SHP77 (cell line): ENCODE measurements at regions not wholly inside any gene's neighbourhood (a gene's known extent, or its start where the extent isn't known, plus 50 kb on each side); places are given as distances from the start of the nearest gene placed in this dataset.

Experiments
- DNase-seq, 2 experiments: peaks; one replicate each; lab custom pipeline; 2025; lab: John Stamatoyannopoulos, UW

GRCh38 chr1:56189946-56190805, 389.2 kb downstream of the PLPP3 start:
- no peak for DNase-seq

GRCh38 chr1:56189454-56189853, 389.9 kb downstream of the PLPP3 start:
- DNase-seq, result no peak

GRCh38 chr1:56188855-56189254, 390.5 kb downstream of the PLPP3 start:
- DNase-seq, result no peak

GRCh38 chr1:56188221-56188620, 391.1 kb downstream of the PLPP3 start:
- no peak for DNase-seq

- DNase-seq, result no peak
Observed at GRCh38 chr1:56187405-56187804, 392.0 kb downstream of the PLPP3 start.

GRCh38 chr1:56185493-56185892, 393.9 kb downstream of the PLPP3 start:
- DNase-seq, result no peak

- DNase-seq, result no peak
Observed at GRCh38 chr1:56183151-56183550, 396.2 kb downstream of the PLPP3 start.

GRCh38 chr1:56180520-56181190, 398.7 kb downstream of the PLPP3 start:
- no peak for DNase-seq

- DNase-seq, result no peak
Observed at GRCh38 chr1:56179543-56179942, 399.8 kb downstream of the PLPP3 start.

- no peak for DNase-seq
Observed at GRCh38 chr1:56175211-56175610, 404.2 kb downstream of the PLPP3 start.

- DNase-seq, result no peak
Observed at GRCh38 chr1:56174176-56174885, 405.0 kb downstream of the PLPP3 start.

- DNase-seq, result no peak
Observed at GRCh38 chr1:56173736-56174135, 405.6 kb downstream of the PLPP3 start.

- no peak for DNase-seq
Observed at GRCh38 chr1:56171670-56172069, 407.7 kb downstream of the PLPP3 start.

GRCh38 chr1:56170784-56171320, 408.5 kb downstream of the PLPP3 start:
- DNase-seq, result no peak

GRCh38 chr1:56169856-56170255, 409.5 kb downstream of the PLPP3 start:
- DNase-seq, result no peak

GRCh38 chr1:56168176-56168575, 411.2 kb downstream of the PLPP3 start:
- no peak for DNase-seq

GRCh38 chr1:56167596-56167995, 411.8 kb downstream of the PLPP3 start:
- no peak for DNase-seq

- no peak for DNase-seq
Observed at GRCh38 chr1:56160773-56161315, 418.5 kb downstream of the PLPP3 start.

GRCh38 chr1:56156971-56157876, 422.1 kb downstream of the PLPP3 start:
- peak; percentile 4 to 28 for DNase-seq

GRCh38 chr1:56153276-56153675, 426.1 kb downstream of the PLPP3 start:
- DNase-seq, result peak; percentile 6 to 17

- DNase-seq, result no peak
Observed at GRCh38 chr1:56152635-56153034, 426.7 kb downstream of the PLPP3 start.
